Transverse colon (tissue), 4 donors: ENCODE measurements at regions not wholly inside any gene's neighbourhood (a gene's known extent, or its start where the extent isn't known, plus 50 kb on each side); places are given as distances from the start of the nearest gene placed in this dataset.

Source experiments
- POLR2A ChIP-seq: fragments of 450-650 bp; IDR thresholded peaks from one replicate; pipeline ENCODE4 v1.6.1; 2016; ENCODE audit warnings: antibody characterized with exemption, mild to moderate bottlenecking, moderate library complexity
- POLR2AphosphoS5 ChIP-seq, 3 donors: sonication (generic); formaldehyde crosslinking; IDR thresholded peaks; one replicate each; pipeline ENCODE4 v1.6.1; 2016; ENCODE audit warnings: antibody characterized with exemption in 3 of 3
- TF ChIP-seq, protein P1 (sequence below), 5 experiments: fragments of 200-600 bp in 3 of 5; fragments of 450-650 bp in 2 of 5; sonication (generic) in 3 of 5; IDR thresholded peaks; 1 replicate in 2 of 5; 2 replicates in 3 of 5; pipeline ENCODE4 v1.5.1; 2016 to 2017; ENCODE audit warnings: antibody characterized with exemption in 5 of 5, inconsistent platforms in 3 of 5, mild to moderate bottlenecking in 2 of 5, moderate library complexity in 1 of 5

DNA sequence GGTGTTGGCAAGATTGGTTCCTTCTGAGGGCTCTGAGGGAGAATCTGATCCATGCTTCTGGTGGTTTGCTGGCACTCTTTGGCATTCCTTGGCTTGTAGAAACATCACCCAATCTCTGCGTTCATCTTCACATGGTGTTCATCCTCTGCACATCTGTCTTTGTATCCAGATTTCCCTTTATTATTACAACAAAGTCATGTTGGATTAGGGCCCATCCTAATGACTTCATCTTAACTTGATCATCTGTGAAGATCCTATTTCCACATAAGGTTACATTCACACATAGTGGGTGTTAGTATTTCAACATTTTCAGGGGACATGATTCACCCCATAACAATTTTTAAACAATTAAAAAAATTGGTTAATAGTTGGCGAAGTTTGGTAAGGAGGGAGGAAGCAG lies 177.4 kb upstream of the CWC22 start:
- TF ChIP-seq, protein P1, sequence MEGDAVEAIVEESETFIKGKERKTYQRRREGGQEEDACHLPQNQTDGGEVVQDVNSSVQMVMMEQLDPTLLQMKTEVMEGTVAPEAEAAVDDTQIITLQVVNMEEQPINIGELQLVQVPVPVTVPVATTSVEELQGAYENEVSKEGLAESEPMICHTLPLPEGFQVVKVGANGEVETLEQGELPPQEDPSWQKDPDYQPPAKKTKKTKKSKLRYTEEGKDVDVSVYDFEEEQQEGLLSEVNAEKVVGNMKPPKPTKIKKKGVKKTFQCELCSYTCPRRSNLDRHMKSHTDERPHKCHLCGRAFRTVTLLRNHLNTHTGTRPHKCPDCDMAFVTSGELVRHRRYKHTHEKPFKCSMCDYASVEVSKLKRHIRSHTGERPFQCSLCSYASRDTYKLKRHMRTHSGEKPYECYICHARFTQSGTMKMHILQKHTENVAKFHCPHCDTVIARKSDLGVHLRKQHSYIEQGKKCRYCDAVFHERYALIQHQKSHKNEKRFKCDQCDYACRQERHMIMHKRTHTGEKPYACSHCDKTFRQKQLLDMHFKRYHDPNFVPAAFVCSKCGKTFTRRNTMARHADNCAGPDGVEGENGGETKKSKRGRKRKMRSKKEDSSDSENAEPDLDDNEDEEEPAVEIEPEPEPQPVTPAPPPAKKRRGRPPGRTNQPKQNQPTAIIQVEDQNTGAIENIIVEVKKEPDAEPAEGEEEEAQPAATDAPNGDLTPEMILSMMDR (IDR thresholded peaks at IDR 0.05): no peak
- TF ChIP-seq POLR2A (no peak), POLR2AphosphoS5 (IDR thresholded peaks at IDR 0.05) (no peak)
